ENCODE measurements at regions not wholly inside any gene's neighbourhood (a gene's known extent, or its start where the extent isn't known, plus 50 kb on each side); places are given as distances from the start of the nearest gene placed in this dataset.

GRCh38 chr1:59244891-59245290 is 52.0 kb upstream of the FGGY start:
- Histone ChIP-seq H3K36me3 (no peaks in the 10 kb centered on the region), H3K9me3 (peaks cover 0 to 2% (median 0%) of the 10 kb centered on the region in 4 donors), H3K27ac (no peak overlapping the region), H3K4me3 (no peak overlapping the region), H3K4me1 (peaks cover 0 to 11% (median 5%) of the 10 kb centered on the region in 4 donors), H3K27me3 (no peaks in the 10 kb centered on the region)
- no peak for DNase-seq
- intact Hi-C loops (cut with DNase I): no loop called here
- WGBS, 2 donors: 93 to 95% methylated on average over 1 of the region's 1 CpG
- TF ChIP-seq EP300 (IDR thresholded peaks at IDR 0.05): no peak
- TF ChIP-seq POLR2AphosphoS5 (IDR thresholded peaks at IDR 0.05): no peak
- no peak for TF ChIP-seq CTCF (IDR thresholded peaks at IDR 0.05)
- TF ChIP-seq POLR2A (IDR thresholded peaks at IDR 0.05): no peak

All from sigmoid colon (tissue), 6 donors.